ENCODE measurements at regions not wholly inside any gene's neighbourhood (a gene's known extent, or its start where the extent isn't known, plus 50 kb on each side); places are given as distances from the start of the nearest gene placed in this dataset.

GRCh38 chr2:220821683-220822082, 750.4 kb downstream of the EPHA4 start:
- TF ChIP-seq CTCF (IDR thresholded peaks at IDR 0.05): no peak
- no peak for TF ChIP-seq POLR2A (IDR thresholded peaks at IDR 0.05)

Data from thyroid gland (tissue), 4 donors.